ENCODE measurements at regions not wholly inside any gene's neighbourhood (a gene's known extent, or its start where the extent isn't known, plus 50 kb on each side); places are given as distances from the start of the nearest gene placed in this dataset.
A peak's percentile ranks its signal among the peaks of the same experiment; 100 is the strongest.
"Not testable (repeated sequence)": the region's sequence is repeated elsewhere in the genome, so short reads cannot be mapped to it uniquely, and the experiment has no call there.

DNA sequence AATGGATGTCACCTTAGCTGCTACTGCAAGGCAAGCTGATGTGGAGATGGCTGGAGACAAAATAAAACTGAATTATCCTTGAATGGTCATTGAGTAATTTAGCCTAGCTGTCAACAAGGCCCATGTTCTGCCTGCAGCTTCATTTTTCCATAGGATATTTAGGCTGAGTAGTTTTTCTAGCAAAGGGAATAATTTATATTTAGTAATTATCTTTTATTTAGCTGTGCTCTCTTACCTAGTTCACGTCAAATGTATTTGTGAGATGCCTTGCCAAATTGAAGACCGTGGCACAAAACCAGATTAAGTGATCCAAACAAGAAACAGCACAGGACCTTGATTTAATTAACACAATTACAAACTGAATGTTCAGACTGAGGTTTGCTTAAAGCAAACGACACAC is 77.4 kb upstream of the CEP162 start:
- Histone ChIP-seq H3K27me3 (no peaks in the 10 kb centered on the region), H3K4me3 (no peak overlapping the region), H3K9me3 (peaks cover 0 to 5% (median 0%) of the 10 kb centered on the region in 11 donors), H3K27ac (no peak overlapping the region), H3K36me3 (no peaks in the 10 kb centered on the region), H3K4me1 (no peaks in the 10 kb centered on the region)
- intact Hi-C loops (cut with DNase I): no loop called here
- no peak for DNase-seq
- TF ChIP-seq, protein P1, sequence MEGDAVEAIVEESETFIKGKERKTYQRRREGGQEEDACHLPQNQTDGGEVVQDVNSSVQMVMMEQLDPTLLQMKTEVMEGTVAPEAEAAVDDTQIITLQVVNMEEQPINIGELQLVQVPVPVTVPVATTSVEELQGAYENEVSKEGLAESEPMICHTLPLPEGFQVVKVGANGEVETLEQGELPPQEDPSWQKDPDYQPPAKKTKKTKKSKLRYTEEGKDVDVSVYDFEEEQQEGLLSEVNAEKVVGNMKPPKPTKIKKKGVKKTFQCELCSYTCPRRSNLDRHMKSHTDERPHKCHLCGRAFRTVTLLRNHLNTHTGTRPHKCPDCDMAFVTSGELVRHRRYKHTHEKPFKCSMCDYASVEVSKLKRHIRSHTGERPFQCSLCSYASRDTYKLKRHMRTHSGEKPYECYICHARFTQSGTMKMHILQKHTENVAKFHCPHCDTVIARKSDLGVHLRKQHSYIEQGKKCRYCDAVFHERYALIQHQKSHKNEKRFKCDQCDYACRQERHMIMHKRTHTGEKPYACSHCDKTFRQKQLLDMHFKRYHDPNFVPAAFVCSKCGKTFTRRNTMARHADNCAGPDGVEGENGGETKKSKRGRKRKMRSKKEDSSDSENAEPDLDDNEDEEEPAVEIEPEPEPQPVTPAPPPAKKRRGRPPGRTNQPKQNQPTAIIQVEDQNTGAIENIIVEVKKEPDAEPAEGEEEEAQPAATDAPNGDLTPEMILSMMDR (IDR thresholded peaks at IDR 0.05): no peak
- WGBS, 2 donors: 72 to 76% methylated on average over 3 of the region's 3 CpGs
- ATAC-seq: no peak

DNA sequence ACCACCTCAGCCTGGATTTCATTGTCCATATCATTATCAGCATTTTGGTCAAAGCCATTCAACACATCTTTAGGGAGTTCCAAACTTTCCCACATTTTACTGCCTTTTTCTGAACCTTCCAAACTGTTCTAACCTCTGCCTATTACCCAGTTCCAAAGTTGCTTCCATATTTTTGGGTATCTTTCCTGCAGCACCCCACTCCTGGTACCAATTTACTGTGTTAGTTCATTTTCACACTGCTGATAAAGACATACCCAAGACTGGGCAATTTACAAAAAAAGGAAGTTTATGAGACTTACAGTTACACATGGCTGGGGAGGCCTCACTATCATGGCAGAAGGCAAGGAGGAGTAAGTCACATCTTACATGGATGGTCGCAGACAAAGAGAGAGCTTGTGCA is 63.6 kb upstream of the CEP162 start:
- H3K27ac ChIP-seq; intact Hi-C loops (cut with DNase I); H3K4me3 ChIP-seq; ATAC-seq; DNase-seq; H3K27me3 ChIP-seq; H3K4me1 ChIP-seq; H3K36me3 ChIP-seq: not testable (repeated sequence)
- H3K9me3 ChIP-seq: peaks cover 0 to 52% (median 23%) of the 10 kb centered on the region in 11 donors
- 86 to 94% methylated on average over 1 of the region's 1 CpG for WGBS, 2 donors

- Histone ChIP-seq H3K27me3 (no peaks in the 10 kb centered on the region), H3K36me3 (no peaks in the 10 kb centered on the region), H3K9me3 (peaks cover 0 to 6% (median 0%) of the 10 kb centered on the region in 11 donors), H3K4me3 (no peak overlapping the region), H3K27ac (no peak overlapping the region), H3K4me1 (no peaks in the 10 kb centered on the region)
- TF ChIP-seq, protein P1 (IDR thresholded peaks at IDR 0.05): peak in 3 of 9 donors; percentile 20 to 26 (median 21)
- ATAC-seq (no peak), DNase-seq (no peak)
- 30 to 36% methylated on average over 6 of the region's 6 CpGs for WGBS, 2 donors
- intact Hi-C loops (cut with DNase I): no loop called here
Measured at GRCh38 chr6:84284428-84285049, 57.1 kb upstream of the CEP162 start.

DNA sequence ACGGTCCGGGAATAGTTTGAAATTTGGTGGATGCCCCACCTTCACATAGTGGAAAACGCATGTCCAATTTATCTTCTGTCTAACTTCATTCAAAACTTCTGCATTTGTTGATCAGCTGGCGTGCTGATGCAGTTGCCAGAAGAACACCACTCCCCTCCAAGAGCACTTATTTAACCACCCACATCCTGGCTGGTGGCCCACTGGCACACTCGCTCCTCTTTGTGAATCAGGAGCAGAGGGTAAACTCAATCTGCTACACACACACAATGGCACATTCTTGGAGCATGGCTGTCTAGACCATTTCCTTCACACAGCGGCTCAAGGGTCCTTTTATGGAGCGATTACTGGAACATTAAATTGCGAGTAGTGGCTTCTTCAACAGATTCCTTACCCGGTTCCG is 55.1 kb upstream of the CEP162 start:
- H3K27ac ChIP-seq: no peak overlapping the region
- H3K36me3 ChIP-seq: no peaks in the 10 kb centered on the region
- intact Hi-C loops (cut with DNase I): no loop called here
- H3K9me3 ChIP-seq: peaks cover 0 to 5% (median 0%) of the 10 kb centered on the region in 11 donors
- H3K4me1 ChIP-seq: no peaks in the 10 kb centered on the region
- no peak for DNase-seq
- TF ChIP-seq, protein P1 (IDR thresholded peaks at IDR 0.05): no peak
- H3K27me3 ChIP-seq: no peaks in the 10 kb centered on the region
- WGBS, 2 donors: 76 to 78% methylated on average over 10 of the region's 10 CpGs
- ATAC-seq: no peak
- no peak overlapping the region for H3K4me3 ChIP-seq

GRCh38 chr6:84280639-84281038 is 53.2 kb upstream of the CEP162 start:
- Histone ChIP-seq H3K36me3 (no peaks in the 10 kb centered on the region), H3K4me1 (no peaks in the 10 kb centered on the region), H3K4me3 (no peak overlapping the region), H3K9me3 (peaks cover 0 to 5% (median 0%) of the 10 kb centered on the region in 11 donors), H3K27me3 (no peaks in the 10 kb centered on the region), H3K27ac (no peak overlapping the region)
- ATAC-seq (no peak), DNase-seq (no peak)
- 60 to 71% methylated on average over 1 of the region's 1 CpG for whole genome bisulfite sequencing, 2 donors
- intact Hi-C loops (cut with DNase I): no loop called here
- TF ChIP-seq, protein P1 (IDR thresholded peaks at IDR 0.05): no peak
